Caco-2 (cell line): ENCODE measurements at regions not wholly inside any gene's neighbourhood (a gene's known extent, or its start where the extent isn't known, plus 50 kb on each side); places are given as distances from the start of the nearest gene placed in this dataset.

ENCODE experiments used
- BruUV-seq: library from RNA; stranded (reverse); fragments of 400-500 nt; replicated peaks from 2 replicates; lab custom pipeline; 2021; lab: Mats Ljungman, UMichigan
- CTCF ChIA-PET: fragments of 300-600 bp; sonication (Branson Sonifier 250); formaldehyde crosslinking; loops from one replicate; lab custom pipeline; 2022; ENCODE audit warnings: antibody characterized with exemption; lab: Charles Lee
- POLR2A ChIA-PET: fragments of 300-600 bp; sonication (Branson Sonifier 250); formaldehyde crosslinking; loops from one replicate; lab custom pipeline; 2022; ENCODE audit warnings: antibody characterized with exemption; lab: Charles Lee
- DNase-seq, 2 experiments: peaks; one replicate each; pipeline versions ENCODE4 v3.0.0 to v3.0.0-alpha.2; 2020 to 2022
- H3K27me3 ChIP-seq: replicated peaks from 2 replicates; pipeline ENCODE4 v1.6.0; 2011; ENCODE audit warnings: low read length; ENCODE audit not compliant: control insufficient read depth, insufficient read depth
- H3K36me3 ChIP-seq: 2 replicates; pipeline ENCODE4 v1.5.1; 2011; ENCODE audit warnings: low read length; ENCODE audit not compliant: control insufficient read depth, insufficient read depth
- H3K4me1 ChIP-seq: fragments of 250-450 bp; sonication (Bioruptor Pico); 2 replicates; pipeline ENCODE4 v1.5.1; 2020; ENCODE audit warnings: mild to moderate bottlenecking
- H3K4me3 ChIP-seq: 2 replicates; pipeline ENCODE4 v1.5.1; 2011; ENCODE audit warnings: low read depth, mild to moderate bottlenecking, control low read depth, low read length
- H3K9me3 ChIP-seq: fragments of 250-450 bp; sonication (Bioruptor Pico); 2 replicates; pipeline ENCODE4 v1.5.1; 2020; ENCODE audit warnings: mild to moderate bottlenecking, moderate library complexity
- H3K27ac Mint-ChIP-seq: one replicate; pipeline ENCODE4 v1.8.0; 2022; ENCODE audit warnings: mixed read lengths; ENCODE audit not compliant: unreplicated experiment
- H3K27me3 Mint-ChIP-seq: one replicate; pipeline ENCODE4 v1.8.0; 2022; ENCODE audit warnings: mixed read lengths; ENCODE audit not compliant: insufficient read depth, unreplicated experiment
- H3K36me3 Mint-ChIP-seq: one replicate; pipeline ENCODE4 v1.8.0; 2022; ENCODE audit warnings: mild to moderate bottlenecking, mixed read lengths; ENCODE audit not compliant: insufficient read depth, unreplicated experiment
- H3K4me1 Mint-ChIP-seq: one replicate; pipeline ENCODE4 v1.8.0; 2022; ENCODE audit warnings: low read depth, mixed read lengths; ENCODE audit not compliant: unreplicated experiment
- H3K4me3 Mint-ChIP-seq: one replicate; pipeline ENCODE4 v1.8.0; 2022; ENCODE audit warnings: mild to moderate bottlenecking, moderate library complexity, mixed read lengths; ENCODE audit not compliant: unreplicated experiment
- H3K9me3 Mint-ChIP-seq: one replicate; pipeline ENCODE4 v1.8.0; 2022; ENCODE audit warnings: mixed read lengths; ENCODE audit not compliant: unreplicated experiment
- CTCF ChIP-seq, 2 experiments: fragments of 200-600 bp in 1 of 2; IDR thresholded peaks; 1 replicate in 1 of 2; 2 replicates in 1 of 2; pipeline versions ENCODE4 v1.5.1 to v1.8.0; 2011 to 2022; ENCODE audit warnings: antibody characterized with exemption in 1 of 2, control low read depth in 1 of 2, inconsistent platforms in 1 of 2, low read depth in 1 of 2, low read length in 1 of 2, mild to moderate bottlenecking in 1 of 2, moderate library complexity in 1 of 2; ENCODE audit not compliant: insufficient read depth in 1 of 2, severe bottlenecking in 1 of 2, unreplicated experiment in 1 of 2
- intact Hi-C: fragments of 100-400 bp; cut with micrococcal nuclease; formaldehyde crosslinking; loops from one replicate; pipeline ENCODE4 v1.10.0; 2022; ENCODE audit not compliant: unreplicated experiment

GRCh38 chr12:125395583-125396215 lies 330.5 kb downstream of the AACS start:
- Histone ChIP-seq H3K27me3 (no peaks in the 10 kb centered on the region; the same call in 1 of the 2 replicates), H3K4me3 (no peak overlapping the region), H3K9me3 (no peaks in the 10 kb centered on the region), H3K4me1 (no peaks in the 10 kb centered on the region), H3K36me3 (no peaks in the 10 kb centered on the region)
- Mint-ChIP-seq H3K27ac (no peak overlapping the region), H3K36me3 (no peaks in the 10 kb centered on the region), H3K4me1 (no peaks in the 10 kb centered on the region), H3K9me3 (no peaks in the 10 kb centered on the region), H3K4me3 (no peak overlapping the region), H3K27me3 (peaks cover 22% of the 10 kb centered on the region)
- DNase-seq: no peak
- intact Hi-C loops: no loop called here
- no TSS peak for BruUV-seq
- CTCF ChIA-PET: no interaction called here
- POLR2A ChIA-PET: no interaction called here
- TF ChIP-seq CTCF (IDR thresholded peaks at IDR 0.05; ENCODE audit: insufficient read depth in 1 of 2, low read depth in 1 of 2, low read length in 1 of 2, severe bottlenecking in 1 of 2, unreplicated experiment in 1 of 2): no peak

GRCh38 chr12:125399489-125399888 lies 334.3 kb downstream of the AACS start:
- intact Hi-C loops: no loop called here
- H3K36me3 Mint-ChIP-seq: no peaks in the 10 kb centered on the region
- no peaks in the 10 kb centered on the region for H3K4me1 Mint-ChIP-seq
- H3K27ac Mint-ChIP-seq: no peak overlapping the region
- ChIA-PET POLR2A (no interaction called here), CTCF (interaction anchor here (1.1 kb wide), 1 partner anchor 196 kb away, joined by 3 read pairs; no protein-coding TSS in a partner anchor)
- no peak for DNase-seq
- BruUV-seq: no TSS peak
- H3K27me3 Mint-ChIP-seq: peaks cover 17% of the 10 kb centered on the region
- H3K9me3 Mint-ChIP-seq: no peaks in the 10 kb centered on the region
- Histone ChIP-seq H3K27me3 (no peaks in the 10 kb centered on the region), H3K4me1 (no peaks in the 10 kb centered on the region), H3K9me3 (no peaks in the 10 kb centered on the region), H3K4me3 (no peak overlapping the region), H3K36me3 (no peaks in the 10 kb centered on the region)
- no peak for TF ChIP-seq CTCF (IDR thresholded peaks at IDR 0.05; ENCODE audit: insufficient read depth in 1 of 2, low read depth in 1 of 2, low read length in 1 of 2, severe bottlenecking in 1 of 2, unreplicated experiment in 1 of 2)
- no peak overlapping the region for H3K4me3 Mint-ChIP-seq

- DNase-seq: peak in 1 of 2 experiments; percentile 39
- H3K27me3 Mint-ChIP-seq: peaks cover 8% of the 10 kb centered on the region
- Histone ChIP-seq H3K36me3 (no peaks in the 10 kb centered on the region), H3K4me1 (peaks cover 5% of the 10 kb centered on the region; the same call in 1 of the 2 replicates), H3K27me3 (no peaks in the 10 kb centered on the region; the same call in 1 of the 2 replicates), H3K9me3 (no peaks in the 10 kb centered on the region), H3K4me3 (no peak overlapping the region)
- H3K27ac Mint-ChIP-seq: no peak overlapping the region
- intact Hi-C loops: loop anchor here (1.0 kb wide), 3 partner anchors 72 to 220 kb away; no protein-coding TSS in a partner anchor
- POLR2A ChIA-PET: no interaction called here
- no peaks in the 10 kb centered on the region for H3K36me3 Mint-ChIP-seq
- BruUV-seq: no TSS peak
- no peak overlapping the region for H3K4me3 Mint-ChIP-seq
- peak; percentile 59 to 71 for TF ChIP-seq CTCF (IDR thresholded peaks at IDR 0.05; ENCODE audit: insufficient read depth in 1 of 2, low read depth in 1 of 2, low read length in 1 of 2, severe bottlenecking in 1 of 2, unreplicated experiment in 1 of 2)
- H3K9me3 Mint-ChIP-seq: no peaks in the 10 kb centered on the region
- no peaks in the 10 kb centered on the region for H3K4me1 Mint-ChIP-seq
- CTCF ChIA-PET: interaction anchor here (1.2 to 1.4 kb wide), 3 partner anchors 71 to 220 kb away, joined by 7 to 10 read pairs (median 10); no protein-coding TSS in a partner anchor
Observed at GRCh38 chr12:125402874-125403789, 337.9 kb downstream of the AACS start.
